ENCODE measurements at regions not wholly inside any gene's neighbourhood (a gene's known extent, or its start where the extent isn't known, plus 50 kb on each side); places are given as distances from the start of the nearest gene placed in this dataset.

DNA sequence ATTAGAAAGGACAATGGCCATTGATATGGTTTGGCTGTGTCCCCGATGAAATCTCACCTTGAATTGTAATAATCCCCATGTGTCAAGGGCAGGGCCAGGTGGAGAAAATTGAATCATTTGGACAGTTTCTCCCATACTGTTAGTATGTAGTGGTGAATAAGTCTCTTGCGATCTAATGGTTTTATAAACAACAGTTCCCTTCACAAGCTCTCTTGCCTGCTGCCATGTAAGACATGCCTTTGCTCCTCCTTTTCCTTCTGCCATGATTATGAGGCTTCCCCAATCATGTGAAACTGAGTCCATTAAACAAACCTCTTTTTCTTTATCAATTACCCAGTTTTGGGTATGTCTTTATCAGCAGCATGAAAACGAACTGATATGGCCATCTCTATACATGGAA lies 302.7 kb downstream of the SFMBT2 start:
- H3K79me2 ChIP-seq (ENCODE audit: control insufficient read depth, insufficient read depth, low read length), result no peaks in the 10 kb centered on the region
- H2AFZ ChIP-seq (ENCODE audit: low read depth, low read length), result no peak overlapping the region
- WGBS (ENCODE audit: insufficient coverage, low coverage, missing lambda C conversion rate), result 56% methylated on average over 3 of the region's 3 CpGs
- no peaks in the 10 kb centered on the region for H3K27me3 ChIP-seq (ENCODE audit: control insufficient read depth in 2 of 2, insufficient read depth in 2 of 2, low read length in 2 of 2)
- no TSS peak for BruUV-seq (replicated peaks)
- CTCF ChIA-PET (ENCODE audit: low intra/inter-chr PET ratio), result no interaction called here
- H3K27ac ChIP-seq (ENCODE audit: extremely low read depth, low read depth, low read length), result no peak overlapping the region
- H3K36me3 ChIP-seq (ENCODE audit: control insufficient read depth, insufficient read depth, low read length), result no peaks in the 10 kb centered on the region
- peaks cover 0 to 9% of the 10 kb centered on the region in 2 experiments; a peak in 2 of 5 replicates for H3K4me1 ChIP-seq (replicated peaks in 1 of 2; ENCODE audit: control insufficient read depth in 2 of 2, insufficient read depth in 2 of 2, low read length in 2 of 2)
- DNase-seq (ENCODE audit: extremely low read depth in 1 of 4, low spot score in 3 of 4) (no peak), FAIRE-seq (no peak), ATAC-seq (no peak)
- H3K4me3 ChIP-seq, result no peak overlapping the region
- H4K20me1 ChIP-seq (replicated peaks; ENCODE audit: control insufficient read depth, insufficient read depth, low read length), result no peaks in the 10 kb centered on the region
- intact Hi-C loops (cut with micrococcal nuclease), result no loop called here
- no peaks in the 10 kb centered on the region for H3K9me1 ChIP-seq (ENCODE audit: control insufficient read depth, insufficient read depth, low read length)
- TF ChIP-seq MEF2A (IDR thresholded peaks at IDR 0.05; ENCODE audit: control insufficient read depth, low read depth, low read length), result no peak
- TF ChIP-seq ZNF431 (CRISPR knock-in tag; IDR thresholded peaks at IDR 0.05), result peak; percentile 96
- no peak for TF ChIP-seq ZNF583 (CRISPR knock-in tag; IDR thresholded peaks at IDR 0.05)
- TF ChIP-seq, protein P1, sequence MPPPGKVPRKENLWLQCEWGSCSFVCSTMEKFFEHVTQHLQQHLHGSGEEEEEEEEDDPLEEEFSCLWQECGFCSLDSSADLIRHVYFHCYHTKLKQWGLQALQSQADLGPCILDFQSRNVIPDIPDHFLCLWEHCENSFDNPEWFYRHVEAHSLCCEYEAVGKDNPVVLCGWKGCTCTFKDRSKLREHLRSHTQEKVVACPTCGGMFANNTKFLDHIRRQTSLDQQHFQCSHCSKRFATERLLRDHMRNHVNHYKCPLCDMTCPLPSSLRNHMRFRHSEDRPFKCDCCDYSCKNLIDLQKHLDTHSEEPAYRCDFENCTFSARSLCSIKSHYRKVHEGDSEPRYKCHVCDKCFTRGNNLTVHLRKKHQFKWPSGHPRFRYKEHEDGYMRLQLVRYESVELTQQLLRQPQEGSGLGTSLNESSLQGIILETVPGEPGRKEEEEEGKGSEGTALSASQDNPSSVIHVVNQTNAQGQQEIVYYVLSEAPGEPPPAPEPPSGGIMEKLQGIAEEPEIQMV (tag; conservative IDR thresholded peaks at IDR 0.05; ENCODE audit: low read depth), result no peak
- H3K9me3 ChIP-seq (replicated peaks; ENCODE audit: control insufficient read depth, insufficient read depth, low read depth, low read length), result peaks cover 8% of the 10 kb centered on the region
- no peak overlapping the region for H3K4me2 ChIP-seq (ENCODE audit: insufficient read depth, low read length)
- POLR2A ChIA-PET, result no interaction called here
- in situ Hi-C loops (cut with MboI), result no loop called here
- no peak overlapping the region for H3K9ac ChIP-seq (ENCODE audit: insufficient read depth in 1 of 2, low read depth in 2 of 2, low read length in 2 of 2)

- H3K9ac ChIP-seq (ENCODE audit: insufficient read depth in 1 of 2, low read depth in 2 of 2, low read length in 2 of 2), result no peak overlapping the region
- no peaks in the 10 kb centered on the region for H3K27me3 ChIP-seq (ENCODE audit: control insufficient read depth in 2 of 2, insufficient read depth in 2 of 2, low read length in 2 of 2)
- WGBS (ENCODE audit: insufficient coverage, low coverage, missing lambda C conversion rate), result 20% methylated on average over 5 of the region's 5 CpGs
- no peaks in the 10 kb centered on the region for H4K20me1 ChIP-seq (replicated peaks; ENCODE audit: control insufficient read depth, insufficient read depth, low read length)
- POLR2A ChIA-PET, result interaction anchor here (1.3 kb wide), 1 partner anchor 17 kb away, joined by 3 read pairs; no protein-coding TSS in a partner anchor
- no peaks in the 10 kb centered on the region for H3K36me3 ChIP-seq (ENCODE audit: control insufficient read depth, insufficient read depth, low read length)
- no peak overlapping the region for H3K4me3 ChIP-seq
- no peak overlapping the region; the same call in 1 of the 2 replicates for H3K4me2 ChIP-seq (ENCODE audit: insufficient read depth, low read length)
- H3K4me1 ChIP-seq (replicated peaks in 1 of 2; ENCODE audit: control insufficient read depth in 2 of 2, insufficient read depth in 2 of 2, low read length in 2 of 2), result peaks cover 0 to 9% of the 10 kb centered on the region in 2 experiments; a peak in 2 of 5 replicates
- CTCF ChIA-PET (ENCODE audit: low intra/inter-chr PET ratio), result no interaction called here
- H3K79me2 ChIP-seq (ENCODE audit: control insufficient read depth, insufficient read depth, low read length), result no peaks in the 10 kb centered on the region
- 0 out of 3 replicates have a peak overlapping the region, but pooled peaks have one; percentile 30 for H3K27ac ChIP-seq (ENCODE audit: extremely low read depth, low read depth, low read length)
- in situ Hi-C loops (cut with MboI) (no loop called here), intact Hi-C loops (cut with micrococcal nuclease) (no loop called here)
- H3K9me3 ChIP-seq (replicated peaks; ENCODE audit: control insufficient read depth, insufficient read depth, low read depth, low read length), result peaks cover 8% of the 10 kb centered on the region
- BruUV-seq (replicated peaks), result no TSS peak
- no peak for TF ChIP-seq TEAD2 (tag; IDR thresholded peaks at IDR 0.05)
- no peak for TF ChIP-seq E2F3 (CRISPR knock-in tag; IDR thresholded peaks at IDR 0.05)
- TF ChIP-seq, protein P2, sequence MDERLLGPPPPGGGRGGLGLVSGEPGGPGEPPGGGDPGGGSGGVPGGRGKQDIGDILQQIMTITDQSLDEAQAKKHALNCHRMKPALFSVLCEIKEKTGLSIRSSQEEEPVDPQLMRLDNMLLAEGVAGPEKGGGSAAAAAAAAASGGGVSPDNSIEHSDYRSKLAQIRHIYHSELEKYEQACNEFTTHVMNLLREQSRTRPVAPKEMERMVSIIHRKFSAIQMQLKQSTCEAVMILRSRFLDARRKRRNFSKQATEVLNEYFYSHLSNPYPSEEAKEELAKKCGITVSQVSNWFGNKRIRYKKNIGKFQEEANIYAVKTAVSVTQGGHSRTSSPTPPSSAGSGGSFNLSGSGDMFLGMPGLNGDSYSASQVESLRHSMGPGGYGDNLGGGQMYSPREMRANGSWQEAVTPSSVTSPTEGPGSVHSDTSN (CRISPR knock-in tag; IDR thresholded peaks at IDR 0.05; ENCODE audit: low read depth), result no peak
- TF ChIP-seq, protein P2 (tag; conservative IDR thresholded peaks at IDR 0.05; ENCODE audit: low read depth), result no peak
- no peak for TF ChIP-seq ZNF121 (CRISPR knock-in tag; conservative IDR thresholded peaks at IDR 0.05)
- no peak for TF ChIP-seq PHF21A (IDR thresholded peaks at IDR 0.05; ENCODE audit: borderline replicate concordance, low read depth)
- TF ChIP-seq, protein P3, sequence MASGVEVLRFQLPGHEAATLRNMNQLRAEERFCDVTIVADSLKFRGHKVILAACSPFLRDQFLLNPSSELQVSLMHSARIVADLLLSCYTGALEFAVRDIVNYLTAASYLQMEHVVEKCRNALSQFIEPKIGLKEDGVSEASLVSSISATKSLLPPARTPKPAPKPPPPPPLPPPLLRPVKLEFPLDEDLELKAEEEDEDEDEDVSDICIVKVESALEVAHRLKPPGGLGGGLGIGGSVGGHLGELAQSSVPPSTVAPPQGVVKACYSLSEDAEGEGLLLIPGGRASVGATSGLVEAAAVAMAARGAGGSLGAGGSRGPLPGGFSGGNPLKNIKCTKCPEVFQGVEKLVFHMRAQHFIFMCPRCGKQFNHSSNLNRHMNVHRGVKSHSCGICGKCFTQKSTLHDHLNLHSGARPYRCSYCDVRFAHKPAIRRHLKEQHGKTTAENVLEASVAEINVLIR (CRISPR knock-in tag; IDR thresholded peaks at IDR 0.05), result no peak
- DNase-seq (ENCODE audit: extremely low read depth in 1 of 4, low spot score in 3 of 4) (peak in 1 of 4 experiments; percentile 17), FAIRE-seq (peak; percentile 56), ATAC-seq (no peak)
- H2AFZ ChIP-seq (ENCODE audit: low read depth, low read length), result peak overlapping the region; percentile 81
- H3K9me1 ChIP-seq (ENCODE audit: control insufficient read depth, insufficient read depth, low read length), result no peaks in the 10 kb centered on the region
These were observed 303.5 kb downstream of the SFMBT2 start for GRCh38 chr10:7107285-7107684.
